H1 (cell line): ENCODE measurements at regions not wholly inside any gene's neighbourhood (a gene's known extent, or its start where the extent isn't known, plus 50 kb on each side); places are given as distances from the start of the nearest gene placed in this dataset.

Experiments
- ASH2L ChIP-seq: fragments of 200-600, 300-600 bp; sonication (generic); IDR thresholded peaks from one replicate; pipeline ENCODE4 v1.7.1; 2017; ENCODE audit warnings: low read length
- BACH1 ChIP-seq: IDR thresholded peaks from 2 replicates; pipeline ENCODE4 v1.6.1; 2012; ENCODE audit warnings: low read length, improper control_type of control experiment
- CBX5 ChIP-seq: fragments of 300-800, 300-1000 bp; sonication (generic); IDR thresholded peaks from 2 replicates; pipeline ENCODE4 v1.7.1; 2016; ENCODE audit warnings: antibody characterized with exemption, low read length, low read depth
- NANOG ChIP-seq: IDR thresholded peaks from 2 replicates; pipeline ENCODE4 v1.6.1; 2011; ENCODE audit warnings: low read length, low read depth, mild to moderate bottlenecking, inconsistent platforms; ENCODE audit not compliant: insufficient read depth, poor library complexity, severe bottlenecking

DNA sequence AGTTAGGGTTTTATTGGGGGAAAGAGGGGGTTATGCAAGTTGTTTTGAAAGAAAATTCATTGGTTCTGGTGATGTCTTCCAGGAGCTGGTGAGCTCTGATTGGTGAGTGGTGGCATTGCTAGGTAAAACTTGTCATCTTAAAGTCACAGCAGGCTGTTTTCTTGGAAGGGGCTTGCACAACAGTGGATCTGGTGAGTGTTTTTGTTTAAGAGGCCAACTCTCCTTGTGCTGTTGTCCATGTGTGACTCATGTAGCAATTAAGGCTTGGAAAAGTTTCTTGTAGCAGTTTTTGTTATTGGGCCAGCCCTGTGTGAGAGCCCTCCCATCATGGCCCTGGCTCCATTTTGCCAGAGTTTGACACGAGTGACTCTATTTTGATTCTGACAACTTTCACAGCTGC, 109.4 kb downstream of the RFC3 start (continued):
- TF ChIP-seq ASH2L = no peak
- no peak for TF ChIP-seq NANOG
- TF ChIP-seq CBX5 = no peak
- TF ChIP-seq BACH1 = no peak
